Activated naive CD4-positive, alpha-beta T cell treated with anti-CD3 and anti-CD28 coated beads, Interleukin-2, amount 50 U/mL, for 72 hours (primary cell): ENCODE measurements at regions not wholly inside any gene's neighbourhood (a gene's known extent, or its start where the extent isn't known, plus 50 kb on each side); places are given as distances from the start of the nearest gene placed in this dataset.
"Not testable (repeated sequence)": the region's sequence is repeated elsewhere in the genome, so short reads cannot be mapped to it uniquely, and the experiment has no call there.

Source experiments
- ATAC-seq, 2 donors: fragments of 150-1000 bp; cut with Tn5 transposase; 2 replicates each; pipeline ENCODE4 v1.10.0; 2021; ENCODE audit warnings: mild to moderate bottlenecking in 2 of 2, moderate library complexity in 2 of 2
- DNase-seq, 2 donors: peaks; one replicate each; pipeline ENCODE4 v3.0.0; 2021 to 2022; ENCODE audit warnings: low spot score in 2 of 2
- H3K27ac Mint-ChIP-seq, 2 donors: one replicate each; pipeline ENCODE4 v1.8.0; 2022; ENCODE audit warnings: mild to moderate bottlenecking in 2 of 2, mixed read lengths in 2 of 2
- H3K36me3 Mint-ChIP-seq, 2 donors: one replicate each; pipeline ENCODE4 v1.8.0; 2022; ENCODE audit warnings: mixed read lengths in 2 of 2
- H3K9me3 Mint-ChIP-seq, 2 donors: one replicate each; pipeline ENCODE4 v1.8.0; 2022; ENCODE audit warnings: mixed read lengths in 2 of 2

- Mint-ChIP-seq H3K36me3 (no peaks in the 10 kb centered on the region), H3K9me3 (peaks cover 3 to 4% of the 10 kb centered on the region in 2 donors), H3K27ac (no peak overlapping the region)
- DNase-seq: no peak
- ATAC-seq: no peak
These were observed 96.3 kb upstream of the KYNU start for GRCh38 chr2:142781146-142781545.

DNA sequence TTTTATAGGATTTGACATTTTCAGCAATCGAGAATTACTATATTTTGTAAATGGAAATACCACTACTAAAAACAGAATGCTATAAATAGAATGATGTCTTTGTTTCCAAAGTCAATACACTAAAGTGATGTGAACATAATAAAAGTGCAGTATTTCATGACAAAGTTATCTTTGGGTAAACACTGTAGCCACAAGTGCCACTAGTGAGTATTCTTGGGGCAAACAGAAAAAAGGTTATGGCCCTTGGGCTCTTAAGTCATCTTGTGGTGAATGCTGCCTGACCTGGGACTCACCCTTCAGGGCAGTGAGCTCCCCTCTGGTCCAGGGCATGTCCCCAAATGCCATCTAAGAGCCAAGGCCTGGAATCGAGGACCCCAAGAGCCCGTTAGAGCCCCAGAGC lies 99.2 kb upstream of the KYNU start:
- H3K36me3 Mint-ChIP-seq: no peaks in the 10 kb centered on the region
- peaks cover 4 to 15% of the 10 kb centered on the region in 2 donors for H3K9me3 Mint-ChIP-seq
- DNase-seq (no peak), ATAC-seq (no peak)
- no peak overlapping the region for H3K27ac Mint-ChIP-seq

DNA sequence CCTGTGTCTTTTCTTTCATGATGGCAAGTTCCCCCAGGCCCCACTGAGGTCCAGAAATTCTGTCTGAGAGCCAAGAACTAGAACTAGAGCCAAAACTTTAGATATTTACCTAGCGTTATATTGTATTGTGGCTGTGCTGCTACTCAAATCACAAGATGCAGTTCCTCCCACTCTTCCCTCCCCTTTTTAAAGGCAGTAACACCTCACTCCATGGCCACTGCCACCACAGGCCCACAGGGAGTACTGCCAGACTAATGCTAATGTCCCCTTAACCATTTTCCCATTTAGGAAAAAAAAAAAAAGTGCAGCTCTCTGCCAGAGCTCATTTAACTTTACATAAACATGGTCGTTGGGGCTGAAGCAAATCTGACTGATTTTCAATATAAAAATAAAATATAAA lies 99.7 kb upstream of the KYNU start:
- no peak for ATAC-seq
- H3K36me3 Mint-ChIP-seq: no peaks in the 10 kb centered on the region
- peaks cover 4 to 20% of the 10 kb centered on the region in 2 donors for H3K9me3 Mint-ChIP-seq

DNA sequence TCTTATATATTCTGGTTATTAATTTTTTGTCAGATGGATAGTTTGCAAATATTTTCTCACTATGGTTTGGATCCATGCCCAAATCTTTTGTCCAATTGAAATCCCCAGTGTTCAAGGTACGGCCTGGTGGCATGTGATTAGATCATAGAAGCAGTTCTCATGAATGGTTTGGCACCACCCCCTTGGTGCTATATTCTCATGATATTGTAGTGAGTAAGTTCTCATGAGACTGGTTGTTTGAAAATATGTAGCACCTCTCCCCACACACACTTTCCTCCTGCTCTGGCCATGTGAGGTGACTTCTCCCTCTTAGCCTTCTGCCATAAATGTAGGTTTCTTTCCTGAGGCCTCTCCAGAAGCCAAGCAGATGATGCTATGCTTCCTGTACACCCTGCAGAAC lies 107.7 kb upstream of the KYNU start:
- H3K27ac Mint-ChIP-seq: no peak overlapping the region
- no peaks in the 10 kb centered on the region for H3K36me3 Mint-ChIP-seq
- ATAC-seq: no peak
- H3K9me3 Mint-ChIP-seq: peaks cover 22 to 27% of the 10 kb centered on the region in 2 donors
- DNase-seq: no peak

More for the DNA sequence above, 99.7 kb upstream of the KYNU start:
- no peak overlapping the region for H3K27ac Mint-ChIP-seq
- DNase-seq: no peak

DNA sequence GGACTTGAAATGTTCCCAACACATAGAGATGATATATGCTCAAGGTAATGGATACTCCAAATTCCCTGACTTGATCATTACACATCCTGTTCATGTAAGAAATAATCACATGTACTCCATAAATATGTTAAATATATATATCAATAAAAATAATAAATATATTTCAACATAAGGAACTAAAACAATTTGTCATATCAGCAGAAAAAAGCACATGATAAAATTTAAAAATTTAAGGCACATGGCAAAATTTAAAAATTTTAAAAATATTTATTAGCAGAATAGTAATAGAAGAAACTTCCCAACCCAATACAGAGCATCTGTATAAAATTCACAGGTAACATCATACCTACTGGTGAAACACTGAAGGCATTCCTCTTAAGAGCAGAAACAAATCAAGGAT lies 109.6 kb upstream of the KYNU start:
- Mint-ChIP-seq H3K9me3 (peaks cover 25% of the 10 kb centered on the region in 2 donors), H3K36me3 (no peaks in the 10 kb centered on the region), H3K27ac (no peak overlapping the region)
- ATAC-seq (no peak), DNase-seq (no peak)

- no peak overlapping the region for H3K27ac Mint-ChIP-seq
- ATAC-seq (no peak), DNase-seq (no peak)
- peaks cover 0 to 6% of the 10 kb centered on the region in 2 donors for H3K36me3 Mint-ChIP-seq
- H3K9me3 Mint-ChIP-seq: peaks cover 7 to 11% of the 10 kb centered on the region in 2 donors
These were observed 118.5 kb upstream of the KYNU start for GRCh38 chr2:142758973-142759372.

- ATAC-seq: no peak
- Mint-ChIP-seq H3K9me3 (peaks cover 5 to 7% of the 10 kb centered on the region in 2 donors), H3K27ac (no peak overlapping the region), H3K36me3 (peaks cover 0 to 2% of the 10 kb centered on the region in 2 donors)
- no peak for DNase-seq
These were observed 120.4 kb upstream of the KYNU start for GRCh38 chr2:142757111-142757510.

GRCh38 chr2:142756430-142756829 lies 121.0 kb upstream of the KYNU start:
- Mint-ChIP-seq H3K27ac (no peak overlapping the region), H3K9me3 (peaks cover 3 to 5% of the 10 kb centered on the region in 2 donors), H3K36me3 (no peaks in the 10 kb centered on the region)
- ATAC-seq: no peak
- DNase-seq: no peak

- ATAC-seq: no peak
- H3K27ac Mint-ChIP-seq: no peak overlapping the region
- peaks cover 3 to 5% of the 10 kb centered on the region in 2 donors for H3K9me3 Mint-ChIP-seq
- DNase-seq: no peak
- no peaks in the 10 kb centered on the region for H3K36me3 Mint-ChIP-seq
These were observed 122.3 kb upstream of the KYNU start for GRCh38 chr2:142755191-142755590.

DNA sequence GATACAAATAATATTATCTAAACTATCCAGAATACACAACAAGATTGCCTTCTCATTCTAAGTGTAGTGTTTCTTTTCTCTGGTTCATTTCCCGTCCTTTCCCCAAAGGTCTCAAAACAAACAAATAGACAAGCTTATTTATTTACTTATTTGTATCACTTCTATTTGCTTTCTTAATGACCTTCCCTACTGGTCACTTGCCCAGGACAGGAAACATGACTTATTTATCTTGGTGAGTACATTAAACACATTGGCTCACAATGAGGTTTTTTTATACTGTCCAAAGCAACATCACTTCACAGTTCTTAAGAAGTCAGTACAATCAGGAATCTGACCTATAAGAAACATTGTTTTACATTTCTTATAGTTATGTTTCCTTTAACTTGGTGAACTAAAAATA lies 123.3 kb upstream of the KYNU start:
- no peak overlapping the region for H3K27ac Mint-ChIP-seq
- no peaks in the 10 kb centered on the region for H3K36me3 Mint-ChIP-seq
- ATAC-seq (no peak), DNase-seq (no peak)
- H3K9me3 Mint-ChIP-seq: peaks cover 3 to 11% of the 10 kb centered on the region in 2 donors

GRCh38 chr2:142750858-142751257 lies 126.6 kb upstream of the KYNU start:
- ATAC-seq: no peak
- Mint-ChIP-seq H3K9me3 (peaks cover 3 to 13% of the 10 kb centered on the region in 2 donors), H3K36me3 (no peaks in the 10 kb centered on the region), H3K27ac (no peak overlapping the region)
- DNase-seq: no peak

DNA sequence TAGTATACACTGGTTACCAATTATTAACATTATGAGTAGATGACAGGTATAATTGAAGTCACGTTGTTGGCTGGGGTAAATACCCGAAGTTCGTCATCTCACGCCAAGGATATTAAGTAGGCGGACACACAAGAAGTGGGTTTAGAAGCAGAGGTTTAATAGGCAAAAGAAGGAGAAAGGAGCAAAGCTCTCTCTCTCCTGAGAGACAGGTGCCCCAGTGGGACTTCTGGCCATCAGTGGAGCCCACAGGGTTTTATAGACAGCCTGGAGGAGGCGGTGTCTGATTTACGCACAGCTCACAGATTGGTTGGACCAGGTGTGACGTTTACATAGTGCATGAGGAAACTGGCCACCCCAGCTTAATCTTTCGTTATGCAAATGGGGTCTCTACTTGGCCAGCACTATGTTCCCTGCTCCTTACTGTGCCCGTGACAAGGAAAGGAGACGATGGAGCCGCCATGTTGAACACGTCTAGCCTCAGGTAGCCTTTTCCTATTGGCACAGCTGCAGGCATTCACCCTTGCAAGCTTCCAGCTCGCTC lies 128.8 kb upstream of the KYNU start:
- ATAC-seq (no peak), DNase-seq (no peak)
- Mint-ChIP-seq H3K9me3 (peaks cover 3 to 11% of the 10 kb centered on the region in 2 donors), H3K36me3 (no peaks in the 10 kb centered on the region), H3K27ac (no peak overlapping the region)

DNA sequence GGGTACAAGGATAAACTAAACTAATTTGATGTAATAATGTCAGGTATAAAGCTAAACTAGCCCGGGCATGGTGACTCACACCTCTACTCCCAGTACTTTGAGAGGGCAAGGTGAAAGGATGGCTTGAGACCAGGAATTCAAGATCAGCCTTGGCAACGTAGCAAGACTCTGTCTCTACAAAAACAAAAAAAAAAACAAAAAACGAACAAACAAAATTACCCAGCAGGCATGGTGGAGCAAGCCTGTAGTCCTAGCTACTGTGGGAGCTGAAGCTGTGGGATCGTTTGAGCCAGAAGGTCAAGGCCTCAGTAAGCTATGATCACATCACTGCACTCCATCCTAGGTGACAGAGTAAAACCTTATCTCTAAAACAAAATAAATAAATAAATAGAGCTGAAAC lies 131.8 kb upstream of the KYNU start:
- no peak for DNase-seq
- no peak for ATAC-seq
- no peak overlapping the region for H3K27ac Mint-ChIP-seq
- no peaks in the 10 kb centered on the region for H3K36me3 Mint-ChIP-seq
- peaks cover 0 to 12% of the 10 kb centered on the region in 2 donors for H3K9me3 Mint-ChIP-seq

GRCh38 chr2:142742371-142743214 lies 134.9 kb upstream of the KYNU start:
- DNase-seq: no peak
- no peaks in the 10 kb centered on the region for H3K36me3 Mint-ChIP-seq
- peak in 1 of 2 donors; percentile 61 for ATAC-seq
- H3K9me3 Mint-ChIP-seq: peaks cover 0 to 15% of the 10 kb centered on the region in 2 donors
- no peak overlapping the region for H3K27ac Mint-ChIP-seq

- ATAC-seq (peak in 1 of 2 donors; percentile 79), DNase-seq (no peak)
- peaks cover 0 to 15% of the 10 kb centered on the region in 2 donors for H3K9me3 Mint-ChIP-seq
- no peaks in the 10 kb centered on the region for H3K36me3 Mint-ChIP-seq
- no peak overlapping the region for H3K27ac Mint-ChIP-seq
These were observed 135.6 kb upstream of the KYNU start for GRCh38 chr2:142741764-142742269.

DNA sequence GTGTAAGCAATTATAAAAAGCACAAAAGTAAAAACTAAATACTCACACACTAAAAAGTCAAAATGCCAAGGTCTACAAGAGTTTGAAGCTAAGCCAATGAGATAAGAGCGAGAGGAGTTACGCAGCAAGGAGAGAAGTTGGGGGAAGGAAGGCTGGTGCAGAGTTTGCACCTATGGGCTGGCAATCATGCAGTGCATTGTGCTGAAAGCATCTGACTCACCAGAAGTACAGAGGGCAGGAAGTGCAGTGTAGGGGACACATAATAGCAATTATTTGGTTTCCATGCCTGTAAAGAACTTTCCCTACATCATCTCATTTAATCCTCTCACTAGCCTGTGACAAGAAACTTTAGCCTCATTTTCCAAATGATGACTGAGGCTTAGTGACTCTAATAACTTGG lies 142.7 kb upstream of the KYNU start:
- DNase-seq: no peak
- Mint-ChIP-seq H3K9me3 (peaks cover 0 to 17% of the 10 kb centered on the region in 2 donors), H3K36me3 (no peaks in the 10 kb centered on the region), H3K27ac (no peak overlapping the region)
- no peak for ATAC-seq

- Mint-ChIP-seq H3K36me3 (no peaks in the 10 kb centered on the region), H3K9me3 (peaks cover 2 to 17% of the 10 kb centered on the region in 2 donors), H3K27ac (no peak overlapping the region)
- DNase-seq (no peak), ATAC-seq (no peak)
These were observed 143.2 kb upstream of the KYNU start for GRCh38 chr2:142734231-142734630.

DNA sequence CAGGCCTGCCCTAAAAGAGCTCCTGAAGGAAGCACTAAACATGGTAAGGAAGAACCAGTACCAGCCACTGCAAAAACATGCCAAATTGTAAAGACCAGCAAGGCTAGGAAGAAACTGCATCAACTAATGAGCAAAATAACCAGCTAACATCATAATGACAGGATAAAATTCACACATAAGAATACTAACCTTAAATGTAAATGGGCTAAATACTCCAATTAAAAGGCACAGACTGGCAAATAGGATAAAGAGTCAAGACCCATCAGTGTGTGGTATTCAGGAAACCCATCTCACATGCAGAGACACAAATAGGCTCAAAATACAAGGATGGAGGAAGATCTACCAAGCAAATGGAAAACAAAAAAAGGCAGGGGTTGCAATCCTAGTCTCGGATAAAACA lies 147.7 kb upstream of the KYNU start:
- not testable (repeated sequence) for DNase-seq, ATAC-seq, H3K27ac Mint-ChIP-seq, H3K36me3 Mint-ChIP-seq
- H3K9me3 Mint-ChIP-seq: peaks cover 6 to 17% of the 10 kb centered on the region in 2 donors
